C4-2B (cell line): ENCODE measurements at regions not wholly inside any gene's neighbourhood (a gene's known extent, or its start where the extent isn't known, plus 50 kb on each side); places are given as distances from the start of the nearest gene placed in this dataset.

Experiments
- ZFX ChIP-seq: fragments of 450-650 bp; IDR thresholded peaks from 2 replicates; pipeline ENCODE4 v1.6.1; 2017
- TF ChIP-seq, protein P1 (sequence below): fragments of 450-650 bp; conservative IDR thresholded peaks from 2 replicates; pipeline ENCODE4 v1.5.1; 2017; ENCODE audit warnings: mild to moderate bottlenecking

DNA sequence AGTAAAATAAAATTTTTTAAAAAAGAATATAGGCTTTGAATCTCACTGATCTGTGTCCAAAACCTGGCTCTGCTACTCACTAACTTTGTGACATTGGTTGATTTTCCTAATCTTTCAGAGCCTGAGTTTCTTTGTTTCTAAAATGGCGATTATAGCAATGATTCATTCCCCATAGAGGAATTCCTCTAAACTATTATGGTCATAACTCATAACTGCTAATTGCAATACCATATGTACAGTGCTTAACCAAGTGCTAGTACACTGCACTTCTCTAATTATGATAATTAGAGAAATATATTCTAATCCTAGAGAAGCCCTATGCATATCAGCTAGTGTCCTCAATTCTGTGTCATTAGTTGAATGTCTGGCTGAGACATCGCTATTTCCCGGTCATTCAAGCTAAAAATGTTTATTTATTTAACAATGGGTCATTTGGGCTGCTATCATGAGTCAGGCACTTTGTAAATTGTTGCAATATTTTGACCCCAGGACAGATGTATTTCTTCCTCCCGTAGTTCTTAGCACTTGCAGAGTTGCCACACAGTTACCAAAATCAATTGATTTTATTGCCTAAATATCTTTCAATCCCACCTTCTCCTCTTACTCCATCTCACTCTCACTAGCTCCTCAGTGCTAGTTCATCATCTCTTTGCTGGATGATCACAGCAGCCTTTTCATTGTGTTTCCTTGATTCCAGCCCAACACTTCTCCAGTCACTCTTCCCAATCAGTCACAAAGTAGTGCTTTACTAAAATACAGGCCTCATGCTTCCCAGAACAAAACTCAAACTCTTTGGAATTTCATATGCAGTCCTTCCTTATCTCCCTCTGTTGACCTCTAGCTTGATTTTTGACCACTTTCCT is 200.9 kb upstream of the PAPPA start:
- TF ChIP-seq, protein P1, sequence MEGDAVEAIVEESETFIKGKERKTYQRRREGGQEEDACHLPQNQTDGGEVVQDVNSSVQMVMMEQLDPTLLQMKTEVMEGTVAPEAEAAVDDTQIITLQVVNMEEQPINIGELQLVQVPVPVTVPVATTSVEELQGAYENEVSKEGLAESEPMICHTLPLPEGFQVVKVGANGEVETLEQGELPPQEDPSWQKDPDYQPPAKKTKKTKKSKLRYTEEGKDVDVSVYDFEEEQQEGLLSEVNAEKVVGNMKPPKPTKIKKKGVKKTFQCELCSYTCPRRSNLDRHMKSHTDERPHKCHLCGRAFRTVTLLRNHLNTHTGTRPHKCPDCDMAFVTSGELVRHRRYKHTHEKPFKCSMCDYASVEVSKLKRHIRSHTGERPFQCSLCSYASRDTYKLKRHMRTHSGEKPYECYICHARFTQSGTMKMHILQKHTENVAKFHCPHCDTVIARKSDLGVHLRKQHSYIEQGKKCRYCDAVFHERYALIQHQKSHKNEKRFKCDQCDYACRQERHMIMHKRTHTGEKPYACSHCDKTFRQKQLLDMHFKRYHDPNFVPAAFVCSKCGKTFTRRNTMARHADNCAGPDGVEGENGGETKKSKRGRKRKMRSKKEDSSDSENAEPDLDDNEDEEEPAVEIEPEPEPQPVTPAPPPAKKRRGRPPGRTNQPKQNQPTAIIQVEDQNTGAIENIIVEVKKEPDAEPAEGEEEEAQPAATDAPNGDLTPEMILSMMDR, result no peak
- TF ChIP-seq ZFX, result no peak
